Stimulated activated CD8-positive, alpha-beta memory T cell treated with anti-CD3 and anti-CD28 coated beads, Interleukin-12 subunit alpha, Interleukin-12 subunit beta, amount 100 ng/mL, for 1 hour (primary cell): ENCODE measurements at regions not wholly inside any gene's neighbourhood (a gene's known extent, or its start where the extent isn't known, plus 50 kb on each side); places are given as distances from the start of the nearest gene placed in this dataset.

Experiments used
- DNase-seq: peaks from one replicate; pipeline ENCODE4 v3.0.0-alpha.2; 2020; ENCODE audit warnings: low read depth

- DNase-seq, result no peak
Measured at GRCh38 chr13:78228211-78228610, 309.6 kb upstream of the EDNRB start.

GRCh38 chr13:78227709-78228108 lies 309.1 kb upstream of the EDNRB start:
- DNase-seq, result no peak

GRCh38 chr13:78215458-78216108 lies 297.0 kb upstream of the EDNRB start:
- no peak for DNase-seq

GRCh38 chr13:78201411-78201810 lies 282.8 kb upstream of the EDNRB start:
- no peak for DNase-seq

GRCh38 chr13:78198821-78199220 lies 280.2 kb upstream of the EDNRB start:
- no peak for DNase-seq

- DNase-seq, result no peak
Measured at GRCh38 chr13:78198419-78198818, 279.8 kb upstream of the EDNRB start.

GRCh38 chr13:78197231-78197630 lies 278.6 kb upstream of the EDNRB start:
- DNase-seq, result no peak

- DNase-seq, result no peak
Measured at GRCh38 chr13:78194904-78195639, 276.4 kb upstream of the EDNRB start.

GRCh38 chr13:78193846-78194245 lies 275.2 kb upstream of the EDNRB start:
- no peak for DNase-seq

- no peak for DNase-seq
Measured at GRCh38 chr13:78192716-78193115, 274.1 kb upstream of the EDNRB start.

GRCh38 chr13:78190296-78190695 lies 271.7 kb upstream of the EDNRB start:
- DNase-seq, result no peak

- no peak for DNase-seq
Measured at GRCh38 chr13:78187781-78188180, 269.1 kb upstream of the EDNRB start.

GRCh38 chr13:78185700-78186099 lies 267.1 kb upstream of the EDNRB start:
- no peak for DNase-seq

- no peak for DNase-seq
Measured at GRCh38 chr13:78183732-78184131, 265.1 kb upstream of the EDNRB start.

- no peak for DNase-seq
Measured at GRCh38 chr13:78182813-78183212, 264.2 kb upstream of the EDNRB start.

- DNase-seq, result no peak
Measured at GRCh38 chr13:78177306-78177705, 258.7 kb upstream of the EDNRB start.

GRCh38 chr13:78176880-78177279 lies 258.2 kb upstream of the EDNRB start:
- DNase-seq, result no peak

GRCh38 chr13:78169386-78169785 lies 250.8 kb upstream of the EDNRB start:
- no peak for DNase-seq

- no peak for DNase-seq
Measured at GRCh38 chr13:78168981-78169380, 250.3 kb upstream of the EDNRB start.

- DNase-seq, result no peak
Measured at GRCh38 chr13:78161266-78161665, 242.6 kb upstream of the EDNRB start.

- no peak for DNase-seq
Measured at GRCh38 chr13:78160793-78161192, 242.2 kb upstream of the EDNRB start.

- no peak for DNase-seq
Measured at GRCh38 chr13:78152415-78152814, 233.8 kb upstream of the EDNRB start.

- no peak for DNase-seq
Measured at GRCh38 chr13:78147905-78148304, 229.3 kb upstream of the EDNRB start.

GRCh38 chr13:78145276-78145675 lies 226.6 kb upstream of the EDNRB start:
- DNase-seq, result no peak
